PFSK-1 (cell line): ENCODE measurements at regions not wholly inside any gene's neighbourhood (a gene's known extent, or its start where the extent isn't known, plus 50 kb on each side); places are given as distances from the start of the nearest gene placed in this dataset.

ENCODE experiments used
- FOXP2 ChIP-seq: optimal IDR thresholded peaks from 2 replicates; pipeline ENCODE3; 2011; ENCODE audit warnings: borderline replicate concordance, control low read depth, inconsistent platforms; ENCODE audit not compliant: insufficient read depth; ENCODE audit errors: extremely low read length, extremely low read depth
- POLR2AphosphoS5 ChIP-seq: IDR thresholded peaks from 2 replicates; pipeline ENCODE4 v1.6.1; 2012; ENCODE audit warnings: low read depth, mild to moderate bottlenecking, control low read depth, low read length, moderate library complexity
- SIN3A ChIP-seq: IDR thresholded peaks from 2 replicates; pipeline ENCODE4 v1.6.1; 2012; ENCODE audit warnings: mild to moderate bottlenecking, low read length, moderate library complexity, borderline replicate concordance; ENCODE audit not compliant: insufficient read depth
- TAF1 ChIP-seq: IDR thresholded peaks from 2 replicates; pipeline ENCODE4 v1.6.1; 2012; ENCODE audit warnings: low read length, control low read depth, borderline replicate concordance; ENCODE audit not compliant: insufficient read depth
- TF ChIP-seq, protein P1 (sequence below), 2 experiments: IDR thresholded peaks; 2 replicates each; pipeline versions ENCODE4 v1.6.1 to v1.8.0; 2011 to 2012; ENCODE audit warnings: low read depth in 2 of 2, low read length in 2 of 2, control low read depth in 1 of 2, inconsistent platforms in 1 of 2, mild to moderate bottlenecking in 1 of 2, moderate library complexity in 1 of 2; ENCODE audit not compliant: insufficient read depth in 1 of 2

DNA sequence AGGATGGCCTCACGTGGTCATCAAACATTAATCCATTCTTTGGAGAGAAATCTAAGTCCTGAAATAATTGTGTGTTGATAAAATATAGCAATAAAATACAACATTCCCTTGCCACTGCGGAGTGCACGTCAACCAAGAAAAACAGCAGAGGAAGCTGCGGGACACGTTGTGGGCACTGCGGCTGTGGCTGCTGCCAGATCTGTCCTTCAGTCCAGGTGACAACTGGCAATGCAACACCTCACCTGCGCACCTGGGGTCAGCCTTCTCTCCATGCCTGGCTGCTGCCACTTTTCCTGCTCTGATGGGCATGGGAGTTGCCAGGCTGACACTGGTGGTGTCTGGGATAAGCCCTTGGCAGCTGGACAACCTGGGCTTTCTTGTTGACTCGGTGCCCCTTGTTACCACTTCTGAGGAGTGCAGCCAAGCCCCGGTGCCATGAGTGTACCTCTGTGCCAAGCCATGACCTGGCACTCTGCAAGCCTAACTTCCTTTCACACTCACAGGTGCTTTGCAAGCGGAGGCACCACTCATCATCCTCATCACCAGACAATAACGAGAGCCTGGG lies 251.6 kb upstream of the TSHZ3 start:
- TF ChIP-seq, protein P1, sequence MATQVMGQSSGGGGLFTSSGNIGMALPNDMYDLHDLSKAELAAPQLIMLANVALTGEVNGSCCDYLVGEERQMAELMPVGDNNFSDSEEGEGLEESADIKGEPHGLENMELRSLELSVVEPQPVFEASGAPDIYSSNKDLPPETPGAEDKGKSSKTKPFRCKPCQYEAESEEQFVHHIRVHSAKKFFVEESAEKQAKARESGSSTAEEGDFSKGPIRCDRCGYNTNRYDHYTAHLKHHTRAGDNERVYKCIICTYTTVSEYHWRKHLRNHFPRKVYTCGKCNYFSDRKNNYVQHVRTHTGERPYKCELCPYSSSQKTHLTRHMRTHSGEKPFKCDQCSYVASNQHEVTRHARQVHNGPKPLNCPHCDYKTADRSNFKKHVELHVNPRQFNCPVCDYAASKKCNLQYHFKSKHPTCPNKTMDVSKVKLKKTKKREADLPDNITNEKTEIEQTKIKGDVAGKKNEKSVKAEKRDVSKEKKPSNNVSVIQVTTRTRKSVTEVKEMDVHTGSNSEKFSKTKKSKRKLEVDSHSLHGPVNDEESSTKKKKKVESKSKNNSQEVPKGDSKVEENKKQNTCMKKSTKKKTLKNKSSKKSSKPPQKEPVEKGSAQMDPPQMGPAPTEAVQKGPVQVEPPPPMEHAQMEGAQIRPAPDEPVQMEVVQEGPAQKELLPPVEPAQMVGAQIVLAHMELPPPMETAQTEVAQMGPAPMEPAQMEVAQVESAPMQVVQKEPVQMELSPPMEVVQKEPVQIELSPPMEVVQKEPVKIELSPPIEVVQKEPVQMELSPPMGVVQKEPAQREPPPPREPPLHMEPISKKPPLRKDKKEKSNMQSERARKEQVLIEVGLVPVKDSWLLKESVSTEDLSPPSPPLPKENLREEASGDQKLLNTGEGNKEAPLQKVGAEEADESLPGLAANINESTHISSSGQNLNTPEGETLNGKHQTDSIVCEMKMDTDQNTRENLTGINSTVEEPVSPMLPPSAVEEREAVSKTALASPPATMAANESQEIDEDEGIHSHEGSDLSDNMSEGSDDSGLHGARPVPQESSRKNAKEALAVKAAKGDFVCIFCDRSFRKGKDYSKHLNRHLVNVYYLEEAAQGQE (IDR thresholded peaks at IDR 0.05; ENCODE audit: insufficient read depth in 1 of 2, low read depth in 2 of 2, low read length in 2 of 2): no peak
- no peak for TF ChIP-seq FOXP2
- TF ChIP-seq TAF1: no peak
- TF ChIP-seq POLR2AphosphoS5: no peak
- TF ChIP-seq SIN3A: no peak

DNA sequence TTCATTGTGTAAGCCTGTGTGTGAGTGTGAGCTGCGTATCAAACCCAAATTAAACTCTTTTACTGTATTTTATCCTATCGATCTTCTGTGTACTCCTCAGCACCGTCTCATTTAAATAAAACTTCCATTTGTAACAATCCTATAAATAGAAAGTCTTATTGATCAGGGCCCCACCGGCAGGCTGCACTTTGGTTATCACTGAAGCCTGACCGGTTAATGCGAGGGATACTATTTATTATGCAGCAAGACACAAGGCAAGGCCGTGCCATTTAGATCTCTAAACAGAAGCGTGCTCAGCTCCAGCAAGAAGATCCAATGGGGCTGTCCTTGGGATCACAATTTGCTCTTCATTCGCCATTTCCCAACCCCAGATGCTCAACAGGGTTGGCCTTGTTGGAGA lies 252.6 kb upstream of the TSHZ3 start:
- TF ChIP-seq SIN3A: no peak
- TF ChIP-seq POLR2AphosphoS5: no peak
- TF ChIP-seq FOXP2: no peak
- TF ChIP-seq, protein P1 (IDR thresholded peaks at IDR 0.05; ENCODE audit: insufficient read depth in 1 of 2, low read depth in 2 of 2, low read length in 2 of 2): no peak
- TF ChIP-seq TAF1: no peak

DNA sequence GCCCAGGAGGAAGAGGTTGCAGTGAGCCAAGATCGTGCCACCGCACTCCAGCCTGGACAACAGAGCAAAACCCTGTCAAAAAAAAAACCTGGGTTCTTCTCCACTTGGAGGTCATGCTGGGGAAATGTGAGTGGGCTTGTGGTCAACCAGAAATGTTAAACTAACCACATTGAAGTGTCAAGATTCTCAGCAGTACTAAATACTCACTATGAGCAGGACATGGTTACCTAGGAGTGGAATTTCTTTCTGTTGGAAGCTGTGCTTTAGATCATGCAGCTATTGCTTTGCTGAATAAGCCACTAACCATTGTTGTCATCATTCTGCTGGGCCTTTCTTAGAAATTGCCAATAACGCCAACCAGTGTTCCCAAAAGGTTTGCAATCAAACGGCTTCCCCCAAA lies 253.3 kb upstream of the TSHZ3 start:
- TF ChIP-seq SIN3A (no peak), TAF1 (no peak)

DNA sequence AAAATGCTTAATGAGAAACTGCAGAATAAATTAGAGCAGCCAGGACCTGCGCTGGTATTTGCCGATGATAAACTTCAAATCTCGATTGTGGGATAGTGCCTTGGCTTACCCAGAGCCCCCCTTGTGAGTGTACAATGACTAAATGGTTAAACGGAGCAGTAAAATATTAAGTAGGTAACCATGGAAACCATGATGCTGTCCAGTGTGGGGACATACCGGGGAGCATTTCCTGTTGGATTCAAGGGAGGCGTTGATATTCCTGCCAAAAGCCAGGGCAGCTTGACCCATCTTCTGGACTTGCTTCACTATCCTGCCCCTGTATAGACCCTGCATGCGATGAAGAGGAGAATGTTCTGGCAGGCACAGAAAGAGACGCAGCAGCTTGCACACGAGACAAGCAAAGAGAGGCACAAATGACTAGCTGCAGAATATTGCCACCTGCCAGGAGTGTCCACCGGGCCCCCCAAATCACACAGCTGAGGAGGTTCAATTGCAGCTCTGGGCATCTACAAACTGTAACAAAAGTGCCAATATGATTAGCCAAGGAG lies 255.3 kb upstream of the TSHZ3 start:
- TF ChIP-seq SIN3A (no peak), TAF1 (no peak)

DNA sequence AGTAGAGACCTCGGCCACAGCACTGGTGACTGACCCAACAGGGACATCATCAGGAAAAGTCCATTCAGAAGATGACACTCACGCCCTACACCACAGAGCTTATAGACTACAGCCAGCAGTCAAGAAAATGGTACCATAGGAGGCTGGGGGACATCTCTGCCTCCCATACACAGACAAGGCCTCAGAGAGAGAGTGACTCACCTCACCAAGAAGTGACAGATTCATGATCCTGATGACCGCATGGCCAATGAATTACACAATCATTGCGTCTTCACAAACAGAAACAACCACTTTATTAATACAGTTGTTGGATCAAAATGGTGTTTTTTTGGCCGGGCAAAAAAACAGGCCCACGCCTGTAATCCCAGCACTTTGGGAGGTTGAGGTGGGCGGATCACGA lies 260.8 kb upstream of the TSHZ3 start:
- TF ChIP-seq SIN3A (no peak), POLR2AphosphoS5 (no peak), FOXP2 (no peak)

DNA sequence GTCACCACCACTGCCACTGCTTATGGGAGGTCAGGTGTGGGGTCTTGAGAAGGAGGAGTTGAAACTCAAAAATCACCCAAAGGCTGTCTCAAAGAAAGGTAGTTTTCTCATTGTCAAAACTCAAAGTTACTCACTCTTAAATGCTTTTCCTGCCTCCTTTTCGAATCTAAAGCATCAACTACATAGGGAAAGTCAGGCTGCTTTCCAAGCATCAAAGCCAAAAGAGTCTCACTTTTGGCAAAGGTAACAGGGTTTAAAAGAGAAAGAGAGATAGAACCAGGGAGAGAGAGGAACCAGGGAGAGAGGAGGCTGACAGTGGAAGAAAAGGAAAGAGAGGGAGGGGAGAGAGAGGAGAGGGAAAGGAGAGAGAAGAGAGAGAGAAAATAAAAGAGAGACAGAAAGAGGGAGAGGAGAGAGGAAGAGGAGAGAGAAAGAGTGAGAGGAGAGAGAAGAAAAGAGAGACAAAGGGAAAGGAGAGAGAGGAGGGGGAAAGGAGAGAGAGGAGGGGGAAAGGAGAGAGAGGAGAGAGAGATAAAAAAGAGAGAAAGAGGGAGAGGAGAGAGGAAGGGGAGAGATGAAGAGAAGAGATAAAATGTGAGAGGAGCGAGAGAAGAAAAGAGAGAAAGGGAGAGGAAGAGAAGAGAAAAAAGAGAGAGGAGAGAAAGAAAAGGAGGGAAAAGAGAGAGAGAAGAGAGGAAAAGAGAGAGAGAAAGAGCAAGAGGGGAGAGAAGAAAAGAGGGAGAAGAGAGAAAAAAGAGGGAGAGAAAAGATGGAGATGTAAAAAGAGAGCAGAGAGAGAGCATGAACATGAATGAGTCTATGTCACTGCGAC lies 262.0 kb upstream of the TSHZ3 start:
- TF ChIP-seq, protein P1 (IDR thresholded peaks at IDR 0.05; ENCODE audit: insufficient read depth in 1 of 2, low read depth in 2 of 2, low read length in 2 of 2): no peak
- TF ChIP-seq FOXP2: no peak
- no peak for TF ChIP-seq SIN3A
- no peak for TF ChIP-seq POLR2AphosphoS5
- no peak for TF ChIP-seq TAF1
